Stimulated activated CD4-positive, alpha-beta T cell treated with anti-CD3 and anti-CD28 coated beads, Interleukin-4, amount 100 ng/mL, for 24 hours (primary cell): ENCODE measurements at regions not wholly inside any gene's neighbourhood (a gene's known extent, or its start where the extent isn't known, plus 50 kb on each side); places are given as distances from the start of the nearest gene placed in this dataset.

Source experiments
- DNase-seq: peaks from one replicate; pipeline ENCODE4 v3.0.0-alpha.2; 2020

DNA sequence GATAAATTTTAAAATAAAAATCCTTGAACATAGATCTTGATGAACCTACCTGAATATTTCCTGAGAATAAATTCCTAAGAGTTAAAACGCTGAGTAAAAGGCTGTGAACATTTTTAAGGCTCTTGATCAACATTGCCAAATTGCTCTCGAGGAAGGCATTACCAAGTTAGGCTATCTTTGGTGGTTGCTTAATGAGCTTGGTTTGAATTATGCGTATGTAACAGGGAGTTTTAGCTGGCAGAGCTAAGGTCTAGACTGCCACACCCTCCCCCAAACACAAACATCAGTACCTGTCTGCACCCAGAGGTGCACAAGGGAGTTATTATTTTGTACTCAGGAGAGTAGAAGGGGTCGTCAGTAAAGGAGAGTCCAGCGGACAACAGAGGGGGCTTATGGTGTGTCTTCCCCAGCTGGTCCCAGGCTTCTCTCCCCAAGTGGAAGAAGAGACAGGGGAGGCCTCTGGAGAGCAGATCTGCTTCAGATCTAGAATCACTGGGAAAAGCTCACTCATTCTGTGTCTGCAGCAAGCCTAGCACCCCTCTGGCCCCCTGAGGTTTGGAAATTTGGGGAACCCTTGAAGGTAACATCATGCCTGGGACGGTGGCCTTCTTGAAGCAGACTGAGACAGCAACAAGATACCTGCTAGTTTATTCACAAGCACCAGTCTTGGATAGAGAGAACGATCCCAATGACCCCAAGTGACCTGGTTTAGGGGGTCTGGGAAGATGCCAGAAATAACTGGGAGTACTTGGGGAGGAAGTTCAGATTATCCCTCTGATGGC, 197.2 kb upstream of the ID2 start:
- DNase-seq = no peak

DNA sequence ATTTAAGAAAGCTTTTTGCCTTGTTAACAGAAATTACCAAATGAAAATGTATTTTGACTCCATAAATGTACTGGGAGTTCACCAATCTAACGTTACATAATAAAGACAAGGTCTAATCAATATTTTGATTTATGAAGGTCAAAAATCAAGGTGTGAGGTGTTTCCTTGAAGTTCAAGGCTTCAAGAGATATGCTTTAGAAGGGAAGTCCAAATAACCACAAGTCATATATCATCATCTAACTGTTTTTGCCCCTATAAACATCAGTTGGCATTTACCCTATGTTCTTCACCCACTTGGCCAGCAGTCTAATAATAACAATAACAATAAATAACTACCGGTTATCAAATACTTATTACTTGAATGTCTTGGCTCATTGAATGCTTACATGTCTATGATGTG, 196.1 kb upstream of the ID2 start:
- no peak for DNase-seq

DNA sequence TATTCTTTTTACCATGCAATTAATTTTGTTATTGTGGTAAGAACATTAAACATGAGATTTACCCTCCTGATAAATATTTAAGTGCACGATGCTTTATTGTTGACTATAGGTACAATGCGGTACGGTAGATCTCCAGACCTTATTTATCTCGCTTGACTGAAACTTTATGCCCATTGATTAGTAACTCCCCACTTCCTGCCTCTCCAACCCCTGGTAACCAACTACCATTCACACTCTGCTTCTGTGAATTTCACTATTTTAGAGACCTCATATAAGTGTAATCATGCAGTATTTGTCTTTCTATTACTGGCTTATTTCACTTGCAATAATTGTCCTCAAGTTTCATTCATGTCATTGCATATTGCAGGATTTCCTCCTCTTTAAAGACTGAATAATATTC, 195.7 kb upstream of the ID2 start:
- no peak for DNase-seq

DNA sequence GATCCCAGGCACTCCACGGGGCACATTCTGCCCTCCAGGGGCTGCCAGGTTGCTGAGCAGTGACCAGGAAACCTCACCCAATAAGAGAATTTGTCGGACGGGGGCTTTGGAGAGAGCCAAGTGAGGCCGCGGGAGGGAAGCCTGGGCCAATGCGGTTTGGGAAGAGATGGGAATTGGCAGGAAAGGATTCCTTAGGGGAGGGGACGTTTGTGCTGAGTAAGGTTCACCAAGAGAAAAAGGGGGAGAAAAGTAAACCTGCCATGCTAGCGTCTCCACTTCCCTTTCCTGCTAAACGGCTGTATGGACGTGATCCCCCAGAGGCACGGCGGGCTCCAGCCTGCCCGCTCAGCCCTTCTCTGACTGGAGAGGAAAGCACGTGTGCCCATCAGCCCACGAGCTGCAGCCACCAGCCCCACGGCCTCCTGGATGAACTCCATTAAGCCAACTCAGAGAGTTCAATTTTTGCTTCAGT, 194.4 kb upstream of the ID2 start:
- DNase-seq = no peak

DNA sequence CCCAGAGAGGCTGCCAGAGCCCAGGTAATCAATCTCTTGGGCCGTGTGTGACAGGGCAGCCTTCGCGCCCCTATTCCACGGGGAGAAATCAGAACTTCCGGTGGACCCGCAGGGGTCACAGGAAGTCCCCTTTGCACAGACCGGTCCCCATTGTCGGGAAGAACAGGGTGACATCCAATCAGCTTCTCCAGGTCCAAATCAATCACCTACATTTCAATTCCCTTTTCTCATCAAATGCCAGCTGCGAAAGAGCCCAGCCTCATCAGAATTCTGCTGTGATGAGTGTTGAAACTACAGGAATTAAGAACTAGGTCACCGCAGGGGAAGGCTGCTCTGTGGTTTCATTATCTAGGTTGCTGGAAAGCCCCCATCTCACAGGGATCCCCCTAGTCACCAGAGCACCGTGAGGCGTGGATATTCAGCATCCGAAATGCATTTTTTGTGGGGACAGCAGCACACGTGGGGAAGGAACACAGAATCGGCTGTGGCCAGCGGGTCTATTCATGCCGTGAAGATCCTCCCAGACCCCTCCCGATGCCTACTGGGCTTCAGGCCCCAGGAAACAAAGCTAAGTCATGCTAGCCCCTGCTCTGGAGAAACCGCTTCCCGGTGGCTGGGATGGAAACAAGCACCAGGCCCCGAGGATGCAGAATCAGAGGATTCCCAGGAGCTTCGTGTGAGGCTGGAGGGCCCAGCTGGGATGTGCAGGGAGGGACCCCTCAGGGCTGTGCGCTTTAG, 193.7 kb upstream of the ID2 start:
- peak; percentile 78 for DNase-seq

DNA sequence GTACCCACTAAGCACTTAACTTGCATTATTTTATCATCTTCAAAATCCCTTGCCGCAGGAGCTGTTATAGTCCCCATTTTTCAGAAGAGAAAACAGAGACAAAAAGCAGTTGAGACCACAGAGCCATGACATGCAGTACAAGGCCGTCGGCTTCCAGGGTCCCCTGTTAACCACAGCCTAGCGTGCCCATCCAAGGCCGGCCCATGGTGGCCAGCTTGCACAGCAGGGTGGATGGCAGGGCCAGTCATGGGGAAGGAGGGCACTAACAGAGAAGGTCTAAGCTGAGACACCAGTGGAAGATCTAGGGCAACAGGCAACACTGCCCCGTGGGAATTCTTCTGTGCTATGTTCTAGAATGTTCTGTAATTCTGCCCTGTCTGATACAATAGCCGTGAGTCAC, 192.6 kb upstream of the ID2 start:
- no peak for DNase-seq

DNA sequence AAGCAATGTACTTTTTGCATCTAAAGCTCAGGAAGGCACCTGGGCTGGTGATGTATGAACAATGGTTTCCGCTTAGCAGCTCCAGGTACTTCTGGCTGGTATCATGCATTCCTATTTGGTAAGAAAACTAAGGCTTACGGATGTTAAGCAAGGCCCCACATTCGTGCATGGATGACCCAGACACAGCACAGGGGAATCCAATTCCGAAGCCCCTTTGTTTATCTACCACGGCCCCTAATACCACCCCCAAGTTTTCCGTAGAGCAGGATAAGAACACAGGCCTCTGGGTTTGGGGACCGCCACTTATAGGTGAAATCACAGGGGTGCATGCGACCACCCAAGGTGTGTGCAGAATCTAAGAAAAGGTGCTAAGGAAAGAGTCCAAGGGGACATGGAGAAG, 192.1 kb upstream of the ID2 start:
- no peak for DNase-seq

DNA sequence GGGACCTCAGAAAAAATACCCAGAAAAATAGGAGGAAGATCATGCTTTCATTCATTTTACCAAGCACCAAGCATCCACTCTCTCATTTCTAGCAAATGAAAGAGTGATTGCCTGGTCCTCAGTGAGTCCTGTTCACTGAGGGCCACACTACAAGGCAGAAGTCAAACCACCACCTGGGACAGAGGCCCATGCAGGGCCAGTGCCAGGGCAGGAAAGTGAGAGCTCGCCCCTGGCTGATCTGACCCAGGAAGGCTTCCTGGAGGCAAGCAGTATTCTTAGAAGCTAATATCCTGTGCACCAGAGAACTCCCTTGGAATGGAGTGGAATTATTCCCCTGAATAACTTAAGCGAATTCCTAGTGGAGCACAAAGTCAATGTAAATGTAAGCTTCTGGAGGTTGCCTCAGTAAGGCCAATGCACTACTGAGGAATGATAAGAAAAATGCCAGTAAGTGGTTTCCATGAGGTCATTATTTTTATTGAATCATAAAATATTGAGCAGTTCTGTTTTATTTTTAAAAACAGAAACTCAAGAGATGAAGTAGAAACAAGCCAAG, 191.6 kb upstream of the ID2 start:
- no peak for DNase-seq

DNA sequence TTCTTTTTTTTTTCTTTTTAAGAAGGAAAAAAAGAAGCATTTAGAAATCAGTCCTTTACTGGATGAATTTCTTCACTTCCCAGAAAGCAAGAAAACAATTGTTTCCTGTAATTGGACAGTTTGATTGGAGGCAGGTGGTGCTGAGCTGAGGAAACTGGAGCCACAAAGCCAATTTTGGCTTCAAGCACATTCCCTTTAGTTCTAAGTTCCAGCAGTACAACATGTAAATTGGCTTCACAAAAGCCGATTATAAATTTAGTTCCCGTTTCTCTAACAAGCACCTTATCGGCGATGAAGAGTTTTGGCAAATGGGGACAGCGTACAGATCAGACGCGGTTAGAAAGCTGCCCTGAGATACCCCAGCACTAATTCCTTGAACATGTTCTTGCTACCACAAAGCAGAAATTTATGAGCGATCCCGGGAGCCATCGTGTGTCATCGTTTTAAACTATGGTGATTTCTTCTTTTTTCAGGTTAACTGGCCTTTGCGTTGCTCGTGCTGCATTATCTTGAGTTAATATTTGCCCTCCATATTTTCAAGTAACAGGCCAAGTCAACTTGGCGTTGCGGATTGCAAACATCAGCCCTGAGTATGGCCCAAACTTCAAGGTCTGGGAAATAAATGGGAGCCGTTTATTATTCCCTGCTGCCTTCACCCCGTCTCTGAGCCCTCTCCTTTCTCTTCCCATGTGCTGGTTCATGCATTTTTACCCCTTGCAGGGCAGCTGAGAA, 190.4 kb upstream of the ID2 start:
- DNase-seq = no peak

DNA sequence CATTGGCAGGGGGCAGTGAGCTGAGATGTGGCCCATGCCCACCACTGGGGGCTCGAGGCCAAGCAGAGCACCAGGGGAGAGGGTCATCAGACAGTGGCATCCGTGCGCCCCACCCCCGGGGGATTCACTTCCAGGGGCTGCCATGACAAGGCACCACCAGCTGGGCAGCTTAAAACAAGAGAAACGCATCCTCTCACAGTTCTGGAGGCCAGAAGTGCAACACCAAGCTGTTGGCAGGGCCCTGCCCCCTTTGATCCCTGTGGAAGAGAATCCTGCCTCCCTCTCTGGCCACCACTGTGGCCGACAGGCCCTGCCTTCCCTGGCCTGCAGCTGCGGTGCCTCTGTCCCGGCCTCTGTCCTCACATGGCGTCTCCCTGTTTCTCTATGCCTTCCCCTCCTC, 187.7 kb upstream of the ID2 start:
- no peak for DNase-seq

DNA sequence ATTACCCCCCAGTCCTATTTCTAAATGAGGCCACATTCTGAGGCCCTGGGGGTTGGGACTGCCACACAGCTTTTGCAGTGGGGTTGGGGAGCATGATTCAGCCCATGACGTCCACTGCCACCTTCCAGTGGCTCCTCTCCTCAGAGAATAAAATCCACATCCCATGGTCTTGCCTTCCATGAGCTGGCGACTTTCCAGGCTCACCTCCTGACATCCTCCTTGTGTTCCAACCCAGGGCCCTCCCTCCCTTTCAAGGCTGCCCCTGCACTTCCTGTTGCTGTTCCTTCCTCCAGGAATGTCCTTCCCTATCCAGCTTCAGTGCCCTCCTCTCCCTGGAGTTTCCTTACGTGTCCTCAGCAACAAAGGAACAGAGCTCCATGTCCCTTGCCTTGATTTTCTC, 187.3 kb upstream of the ID2 start:
- no peak for DNase-seq

DNA sequence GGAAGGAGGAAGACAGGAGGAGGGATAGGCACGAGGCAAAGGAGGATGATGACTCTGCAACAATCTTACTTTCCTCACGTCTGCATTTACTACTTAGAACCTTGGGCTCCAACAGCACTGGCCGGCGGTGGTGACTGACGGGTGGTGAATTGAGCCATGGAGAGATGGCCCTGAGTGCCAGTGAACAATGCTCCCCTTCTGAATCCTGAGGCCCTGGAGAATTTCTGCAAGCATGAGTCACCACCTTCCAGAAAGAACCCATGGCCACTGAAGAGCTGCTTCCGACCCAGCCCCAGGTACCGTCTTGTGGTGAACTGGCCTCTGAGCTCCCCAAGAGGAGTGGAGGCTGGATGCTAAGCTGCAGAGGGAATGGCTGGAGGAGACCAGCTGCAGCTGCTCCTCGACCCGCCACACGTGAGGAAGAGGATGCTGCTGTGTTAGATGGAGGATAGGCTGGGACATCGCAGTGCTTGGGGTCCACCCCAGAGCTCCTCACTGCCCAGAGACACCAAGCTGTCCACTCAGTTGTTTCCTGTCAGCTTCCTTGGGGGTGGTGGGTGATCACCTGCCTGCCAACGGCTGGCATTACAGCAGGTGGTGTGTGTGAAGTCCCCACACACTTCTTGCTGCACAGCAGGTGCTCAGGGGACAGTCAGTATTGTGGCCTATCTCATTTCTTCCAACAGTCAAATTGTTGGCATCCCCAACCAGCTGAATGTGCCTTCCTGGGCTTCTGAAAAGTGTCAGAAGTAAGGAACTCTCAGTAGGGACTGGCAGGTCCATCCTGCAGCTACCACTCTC, 186.5 kb upstream of the ID2 start:
- DNase-seq = no peak

DNA sequence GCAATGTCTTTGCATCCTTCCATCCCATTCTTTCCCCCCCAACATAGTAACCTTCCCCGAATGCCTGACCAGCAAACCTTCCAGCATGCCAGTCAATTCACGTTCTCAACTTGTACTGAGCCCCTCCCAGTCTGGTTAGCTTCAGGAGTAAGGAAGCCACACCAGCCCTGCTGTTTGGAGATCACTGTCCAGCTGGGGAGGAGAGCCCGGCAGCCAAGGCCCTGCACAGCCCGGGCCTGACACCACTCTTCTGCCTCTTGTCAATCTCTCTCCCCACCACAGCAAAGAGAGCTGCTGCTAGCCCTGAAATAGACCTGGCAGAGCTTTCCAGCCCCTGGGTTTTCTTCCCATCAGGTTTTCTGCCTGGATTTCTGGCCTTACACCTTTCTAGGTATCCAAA, 185.8 kb upstream of the ID2 start:
- DNase-seq = no peak

DNA sequence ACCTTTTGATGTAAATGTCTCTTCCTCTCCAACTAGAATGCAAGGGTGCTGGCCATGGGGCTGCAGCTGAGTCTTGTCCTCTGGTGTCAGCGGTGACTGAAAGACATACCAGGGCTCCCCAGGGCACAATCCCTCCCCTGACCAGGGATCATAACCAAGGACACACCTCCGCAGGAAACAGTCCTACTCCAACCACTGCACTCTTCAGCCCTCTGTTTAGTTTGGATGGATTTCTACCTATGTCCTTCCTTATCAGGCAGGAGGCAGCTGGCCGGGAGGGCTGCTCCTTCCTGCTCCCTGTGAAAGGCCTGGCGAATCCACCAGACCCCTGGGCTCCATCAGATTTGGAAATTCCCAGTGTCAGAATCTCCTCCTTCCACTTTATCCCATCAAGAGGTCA, 185.2 kb upstream of the ID2 start:
- DNase-seq = no peak

DNA sequence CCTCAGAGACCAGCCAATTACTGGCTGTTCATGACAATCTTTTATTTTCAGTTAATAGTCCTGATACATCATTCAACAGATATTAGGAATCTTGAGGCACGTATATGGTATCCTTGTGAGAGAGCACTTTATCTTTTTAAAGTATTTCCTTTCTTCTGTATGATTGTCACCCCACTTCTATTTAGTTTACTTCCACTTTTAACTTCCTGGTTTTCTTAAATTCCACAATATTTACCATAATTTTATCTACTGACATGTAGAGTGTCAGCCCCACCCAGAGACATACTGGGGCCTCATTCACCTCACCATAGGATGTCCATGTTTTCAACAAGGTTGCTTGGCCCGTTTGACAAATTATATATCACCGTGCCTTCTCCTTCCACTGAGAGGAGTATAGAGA, 182.9 kb upstream of the ID2 start:
- no peak for DNase-seq

DNA sequence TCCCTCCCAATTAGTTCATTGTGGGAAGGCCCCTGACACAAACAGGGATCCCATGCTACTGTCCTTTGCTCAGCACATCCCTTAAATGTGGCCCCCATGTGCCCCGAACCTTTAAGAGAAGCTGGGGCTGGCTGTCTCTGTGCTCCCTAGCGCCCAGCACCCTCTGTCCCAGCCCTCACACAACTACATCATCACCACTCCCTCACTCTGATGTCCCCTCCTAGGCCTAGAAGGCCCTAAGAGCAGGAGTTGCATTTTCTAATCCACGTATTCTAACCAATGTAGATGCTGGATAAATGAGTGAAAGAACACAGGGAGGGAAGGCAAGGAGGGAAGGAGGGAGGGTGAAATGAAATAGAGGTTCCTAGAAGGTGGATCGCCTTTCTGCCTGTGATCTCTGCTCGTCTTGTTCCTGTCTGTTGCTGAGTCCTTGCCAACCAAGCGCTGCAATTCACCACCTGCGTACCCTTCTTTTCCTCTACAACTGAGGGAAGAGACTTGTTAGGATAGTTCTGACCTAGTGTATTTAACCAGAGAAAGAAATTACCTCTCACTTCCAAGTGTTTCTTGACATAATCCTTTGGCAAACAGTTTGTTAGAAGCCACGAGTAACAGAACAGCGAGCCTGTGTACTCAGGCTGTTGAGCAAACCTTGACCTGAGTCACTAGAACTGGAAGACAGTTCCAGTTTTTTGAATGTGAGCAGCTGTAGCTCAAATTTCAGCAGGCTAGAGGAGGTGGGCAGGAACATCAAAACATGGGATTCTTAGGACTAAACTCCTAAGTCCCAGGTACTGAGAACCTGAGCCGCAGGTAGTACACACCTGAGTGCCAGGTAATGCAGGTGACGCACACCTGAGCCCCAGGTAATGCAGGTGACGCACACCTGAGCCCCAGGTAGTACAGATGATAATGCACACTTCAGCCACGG, 181.5 kb upstream of the ID2 start:
- no peak for DNase-seq

DNA sequence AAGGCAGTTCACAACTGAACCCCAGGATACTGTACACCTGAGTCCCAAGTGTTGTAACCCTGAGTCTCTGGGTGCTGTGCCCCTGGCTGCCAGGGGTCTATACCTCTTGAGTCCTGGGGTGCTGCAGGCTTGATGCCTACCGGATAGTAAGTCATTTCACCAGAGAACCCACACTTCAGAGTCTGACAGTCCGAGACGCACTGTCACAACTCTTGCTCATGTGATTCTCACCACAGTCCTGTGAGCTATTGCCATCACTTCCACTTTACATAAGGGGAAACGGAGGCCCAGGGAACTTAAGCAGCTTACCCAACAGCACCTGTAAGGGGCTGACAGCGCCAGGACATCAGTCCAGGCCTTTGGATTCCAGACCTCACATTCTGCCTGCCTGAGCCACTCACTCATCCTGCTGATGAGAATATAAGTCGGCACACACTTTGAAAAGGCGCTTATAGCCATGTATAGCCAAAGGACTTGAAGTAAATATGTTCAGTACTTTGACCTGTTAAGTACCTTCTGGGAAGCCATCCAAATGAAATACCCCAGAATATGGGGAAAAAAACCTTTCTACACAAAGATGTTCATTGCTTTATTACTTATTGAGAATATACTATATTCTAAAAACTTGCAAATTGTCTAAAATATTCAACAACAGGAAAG, 180.7 kb upstream of the ID2 start:
- no peak for DNase-seq

DNA sequence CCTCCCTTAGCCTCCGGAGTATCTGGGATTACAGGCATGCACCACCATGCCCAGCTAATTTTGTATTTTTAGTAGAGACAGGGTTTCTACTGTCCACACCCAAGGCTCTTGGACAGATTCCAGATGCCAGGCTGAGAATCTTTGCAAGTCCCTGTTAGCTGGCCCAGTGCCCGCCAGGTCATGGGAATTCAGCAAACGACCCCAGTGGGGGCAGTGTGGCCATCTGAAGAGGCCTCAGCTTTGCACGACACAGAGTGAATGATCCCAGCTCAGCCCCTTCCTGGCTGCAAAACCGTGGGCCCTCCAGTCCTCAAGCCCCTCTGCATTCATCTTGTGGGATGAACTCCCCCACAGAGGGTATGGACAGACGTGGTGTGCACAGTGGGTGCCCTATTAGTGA, 179.5 kb upstream of the ID2 start:
- no peak for DNase-seq

DNA sequence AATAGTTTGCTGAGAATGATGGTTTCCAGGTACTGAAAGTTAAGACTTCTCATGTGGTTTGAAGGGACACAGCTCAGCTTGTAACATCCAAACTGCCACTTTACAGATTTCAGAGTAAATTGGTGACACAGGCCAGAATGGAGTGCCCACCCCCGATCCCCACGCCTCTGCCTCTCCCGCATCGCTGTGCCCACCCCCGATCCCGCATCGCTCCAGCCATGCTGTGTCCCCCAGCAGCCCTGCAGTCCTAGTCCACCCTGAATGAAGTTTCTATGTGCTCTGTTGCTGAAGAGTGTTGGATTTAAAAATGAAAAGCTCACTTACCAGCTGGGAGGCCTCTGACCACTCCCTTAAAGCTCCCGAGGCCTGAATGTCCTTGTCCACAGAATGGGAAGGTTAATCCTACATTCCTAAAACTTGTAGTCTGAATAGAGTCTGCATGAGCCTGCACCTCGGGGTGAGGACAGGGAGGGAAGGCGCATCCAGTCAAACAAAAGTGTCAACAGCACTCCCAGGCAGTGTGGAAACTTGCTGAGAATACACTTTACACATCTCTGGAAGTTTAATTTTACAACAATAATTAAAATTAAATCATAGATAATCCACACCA, 176.4 kb upstream of the ID2 start:
- DNase-seq = no peak

DNA sequence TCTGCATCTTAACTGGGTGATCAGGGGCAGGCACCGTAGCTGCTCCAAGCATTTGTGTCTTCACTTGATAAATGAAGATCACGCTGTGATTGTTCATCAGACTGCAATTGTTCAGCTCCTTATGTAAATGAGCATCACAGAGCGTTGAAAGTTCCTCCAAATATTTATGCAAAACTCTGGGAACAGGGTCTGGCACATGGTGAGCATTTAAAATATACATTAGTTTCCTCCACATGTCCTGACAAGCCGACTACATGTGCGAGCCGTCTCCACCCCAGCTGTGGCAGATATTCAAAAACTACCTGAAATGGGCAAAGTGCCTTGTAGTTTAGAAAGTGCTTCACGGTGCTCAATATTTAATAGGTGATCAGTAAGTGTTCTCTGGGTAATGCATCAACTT, 175.1 kb upstream of the ID2 start:
- no peak for DNase-seq

DNA sequence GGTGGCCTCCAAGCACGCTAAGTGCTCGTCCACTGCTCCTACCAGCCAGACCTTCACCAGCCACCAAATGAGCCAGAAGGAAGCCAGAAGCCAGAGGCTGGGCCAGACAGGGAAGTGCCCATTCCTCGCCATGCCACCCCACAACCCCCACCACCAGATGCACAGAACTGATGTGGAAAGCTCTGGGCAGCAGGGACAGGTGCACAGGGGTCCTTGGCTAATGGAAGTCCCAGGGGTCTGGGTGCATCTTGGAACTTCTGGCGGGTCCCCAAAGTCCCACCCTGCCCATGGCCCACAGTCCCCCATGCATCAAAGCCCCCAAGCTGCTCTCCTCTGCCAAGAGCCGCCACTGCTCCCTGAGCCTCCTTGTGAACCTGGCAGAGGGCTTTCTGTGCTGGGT, 173.1 kb upstream of the ID2 start:
- DNase-seq = no peak
